Motor neuron (in vitro differentiated cells): ENCODE measurements at regions not wholly inside any gene's neighbourhood (a gene's known extent, or its start where the extent isn't known, plus 50 kb on each side); places are given as distances from the start of the nearest gene placed in this dataset.
A peak's percentile ranks its signal among the peaks of the same experiment; 100 is the strongest.

Source experiments
- ATAC-seq, 8 experiments: fragments of 200-7000 bp; cut with Tn5 transposase; replicated peaks in 6 of 8; 2 replicates each; pipeline ENCODE4 v1.8.0; 2021; ENCODE audit warnings: mild to moderate bottlenecking in 8 of 8, moderate library complexity in 8 of 8
- H3K27ac ChIP-seq, 2 donors: fragments of 250-450 bp; sonication (Bioruptor Pico); 2 replicates each; pipeline ENCODE4 v1.9.0; 2021; ENCODE audit warnings: antibody characterized with exemption in 2 of 2, mild to moderate bottlenecking in 2 of 2, moderate library complexity in 1 of 2
- H3K4me1 ChIP-seq, 2 donors: fragments of 250-450 bp; sonication (Bioruptor Pico); replicated peaks in 1 of 2; 2 replicates each; pipeline ENCODE4 v1.6.1; 2021; ENCODE audit warnings: antibody characterized with exemption in 2 of 2, mild to moderate bottlenecking in 2 of 2, moderate library complexity in 1 of 2
- H3K4me3 ChIP-seq, 5 donors: fragments of 250-450 bp; sonication (Bioruptor Pico); 2 replicates each; pipeline ENCODE4 v1.9.0; 2021; ENCODE audit warnings: antibody characterized with exemption in 5 of 5, mild to moderate bottlenecking in 5 of 5, moderate library complexity in 4 of 5
- WGBS, 10 experiments: fragments of 450-650 bp; shearing (Covaris generic); methylation state at CpG; one replicate each; pipeline ENCODE4 v1.0.0; 2022; 5-methylcytosine and 5-hydroxymethylcytosine counted together
- in situ Hi-C, 9 experiments: fragments of 400-800 bp; cut with MboI; loops; one replicate each; pipeline ENCODE4 v1.15.0; 2021; ENCODE audit warnings: low sequenced_read_pairs in 9 of 9, low pct_unique_long_range_greater_than_20kb in 2 of 9; ENCODE audit not compliant: unreplicated experiment in 9 of 9

DNA sequence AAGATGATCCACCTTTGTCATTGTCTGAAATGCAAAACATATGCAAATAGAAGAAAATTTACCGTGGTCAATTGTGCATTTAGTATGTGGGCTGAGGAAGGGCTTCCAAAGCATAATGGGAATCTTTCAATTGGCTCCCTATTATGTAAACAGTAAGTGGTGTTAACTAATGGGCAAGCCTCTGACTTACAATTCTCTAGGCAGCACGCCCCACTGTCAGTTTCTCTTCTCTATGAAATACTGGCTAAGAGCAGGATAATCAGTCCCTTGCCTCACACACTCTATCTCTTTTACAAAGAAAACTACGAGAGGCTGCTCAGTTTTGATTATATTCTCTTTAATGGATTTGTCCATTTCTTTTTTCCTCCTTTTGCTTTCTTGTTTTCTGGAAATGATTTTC is 1272.6 kb downstream of the PCDH19 start:
- Histone ChIP-seq H3K4me3 (no peak overlapping the region), H3K27ac (no peak overlapping the region), H3K4me1 (peaks cover 0 to 11% of the 10 kb centered on the region in 2 donors)
- WGBS, 10 experiments = 0 to 50% (median 10%) methylated on average over 1 to 3 of the region's 3 CpGs; no CpG with 5 or more reads in 2 of the 10 experiments
- in situ Hi-C loops = no loop called here
- peak in 5 of 8 experiments; percentile 62 to 72 (median 64) for ATAC-seq

DNA sequence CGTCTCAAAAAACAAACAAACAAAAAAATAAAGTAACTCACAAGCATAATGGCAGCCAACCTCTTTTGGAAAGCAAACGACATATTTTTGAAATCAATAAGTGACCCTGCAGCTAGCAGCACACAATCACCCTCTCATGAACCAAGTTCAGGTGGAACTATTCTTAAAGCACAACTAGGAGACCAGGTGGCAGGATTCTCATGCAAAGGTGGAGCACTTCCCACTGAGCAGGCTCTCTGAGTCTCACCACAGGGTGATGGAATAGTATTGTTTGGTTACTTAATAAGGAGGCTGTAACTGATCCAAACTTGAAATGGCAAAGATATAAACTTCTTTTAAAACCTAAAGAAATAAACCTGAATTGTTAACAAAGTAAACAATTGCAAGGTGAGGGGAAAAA is 1293.1 kb downstream of the PCDH19 start:
- in situ Hi-C loops = no loop called here
- WGBS, 10 experiments = 0 to 60% (median 29%) methylated on average over 1 to 2 of the region's 2 CpGs; no CpG with 5 or more reads in 6 of the 10 experiments
- no peaks in the 10 kb centered on the region for H3K4me1 ChIP-seq
- no peak overlapping the region for H3K27ac ChIP-seq
- no peak for ATAC-seq
- no peak overlapping the region for H3K4me3 ChIP-seq

- no peak for ATAC-seq
- WGBS, 10 experiments = 42 to 52% methylated on average over 2 to 4 of the region's 4 CpGs; no CpG with 5 or more reads in 8 of the 10 experiments
- Histone ChIP-seq H3K4me1 (no peaks in the 10 kb centered on the region), H3K4me3 (no peak overlapping the region), H3K27ac (no peak overlapping the region)
- in situ Hi-C loops = no loop called here
Observed at GRCh38 chrX:99095965-99096635, 1314.0 kb downstream of the PCDH19 start.

GRCh38 chrX:99091459-99091858 is 1318.6 kb downstream of the PCDH19 start:
- Histone ChIP-seq H3K27ac (no peak overlapping the region), H3K4me3 (no peak overlapping the region), H3K4me1 (no peaks in the 10 kb centered on the region)
- in situ Hi-C loops = no loop called here
- no peak for ATAC-seq
- WGBS, 10 experiments = 17 to 100% (median 90%) methylated on average over 1 of the region's 1 CpG; no CpG with 5 or more reads in 4 of the 10 experiments

- in situ Hi-C loops = no loop called here
- Histone ChIP-seq H3K4me3 (no peak overlapping the region), H3K27ac (no peak overlapping the region), H3K4me1 (no peaks in the 10 kb centered on the region)
- 37 to 80% (median 45%) methylated on average over 1 to 2 of the region's 4 CpGs; no CpG with 5 or more reads in 7 of the 10 experiments for WGBS, 10 experiments
- no peak for ATAC-seq
Observed at GRCh38 chrX:99078301-99078700, 1331.8 kb downstream of the PCDH19 start.

DNA sequence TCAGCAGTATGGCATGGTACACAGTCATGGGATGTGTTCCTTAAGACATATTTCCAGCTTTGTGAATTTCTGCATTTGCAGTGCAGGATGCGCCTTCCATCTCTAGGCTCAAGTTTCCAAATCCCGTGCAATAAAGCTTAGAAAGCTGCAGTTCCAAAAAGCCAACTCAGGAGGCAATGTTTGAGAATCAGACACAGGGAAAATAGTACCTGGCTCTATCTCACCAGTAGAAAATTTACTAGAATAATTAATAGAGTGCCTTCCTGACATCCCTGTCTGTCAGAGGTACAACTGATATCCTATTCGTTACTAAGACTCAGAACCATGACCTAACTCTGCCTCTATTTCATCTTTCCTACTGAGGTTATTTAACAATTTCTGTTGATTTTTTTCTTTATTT is 1333.0 kb downstream of the PCDH19 start:
- Histone ChIP-seq H3K27ac (no peak overlapping the region), H3K4me3 (no peak overlapping the region), H3K4me1 (no peaks in the 10 kb centered on the region)
- in situ Hi-C loops = no loop called here
- 0 to 100% (median 53%) methylated on average over 1 to 3 of the region's 3 CpGs; no CpG with 5 or more reads in 3 of the 10 experiments for WGBS, 10 experiments
- ATAC-seq = no peak

DNA sequence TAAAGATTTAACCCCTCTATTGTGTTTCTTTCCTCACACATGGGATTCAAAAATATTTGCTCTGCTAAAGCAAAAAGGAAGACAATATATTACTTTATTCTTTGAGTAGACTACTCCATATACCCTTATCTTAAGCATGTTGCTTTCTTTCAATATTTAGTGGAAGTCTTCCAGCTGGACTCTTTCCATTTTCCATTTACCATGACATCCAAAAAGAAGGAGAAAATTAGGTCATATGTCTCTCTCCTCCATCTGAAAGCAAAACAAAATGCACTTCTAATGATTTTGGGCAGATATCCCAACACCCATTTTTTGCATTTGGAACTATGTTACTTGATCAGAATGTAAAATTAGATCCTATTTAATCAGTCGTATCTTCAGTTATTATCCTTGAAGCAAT is 1336.5 kb downstream of the PCDH19 start:
- no peak for ATAC-seq
- Histone ChIP-seq H3K4me3 (no peak overlapping the region), H3K27ac (no peak overlapping the region), H3K4me1 (no peaks in the 10 kb centered on the region)
- 0 to 63% (median 0%) methylated on average over 1 of the region's 1 CpG; no CpG with 5 or more reads in 5 of the 10 experiments for WGBS, 10 experiments
- in situ Hi-C loops = no loop called here

- in situ Hi-C loops = no loop called here
- Histone ChIP-seq H3K4me1 (no peaks in the 10 kb centered on the region), H3K4me3 (no peak overlapping the region), H3K27ac (no peak overlapping the region)
- no peak for ATAC-seq
Observed at GRCh38 chrX:99051639-99052038, 1358.4 kb downstream of the PCDH19 start.

DNA sequence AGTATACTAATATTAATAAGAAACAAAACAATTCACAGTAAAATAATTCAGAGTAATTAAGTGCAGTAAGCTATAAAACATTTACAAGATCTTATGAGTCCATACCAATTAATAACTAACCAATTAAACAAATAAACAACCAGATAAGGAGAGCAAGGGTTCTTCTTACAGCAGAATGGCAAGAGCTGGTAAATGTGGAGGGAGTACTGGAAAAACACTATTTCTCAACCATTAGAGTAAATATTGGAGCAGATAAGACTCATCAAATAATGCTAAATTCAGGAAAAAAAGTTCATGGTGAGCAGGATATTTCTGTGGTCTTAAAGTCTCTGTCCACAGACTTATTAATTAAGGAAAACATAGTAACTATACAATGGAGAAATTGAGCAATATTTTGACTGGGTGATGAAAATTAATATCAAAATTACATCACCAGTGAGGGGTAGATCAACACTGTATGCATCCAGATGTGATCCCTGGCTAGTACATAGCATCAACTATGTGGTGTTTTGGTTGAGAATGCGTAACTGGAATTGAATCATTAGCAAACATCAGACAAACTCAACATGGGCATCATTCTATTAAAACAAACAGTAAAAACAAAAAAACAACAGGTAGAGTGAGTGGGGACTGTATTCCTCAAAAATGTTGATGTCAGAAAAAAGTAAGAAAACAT is 1376.7 kb downstream of the PCDH19 start:
- no peaks in the 10 kb centered on the region for H3K4me1 ChIP-seq
- no peak for ATAC-seq
- no peak overlapping the region for H3K27ac ChIP-seq
- H3K4me3 ChIP-seq = no peak overlapping the region
- WGBS, 10 experiments = 60 to 100% (median 63%) methylated on average over 1 of the region's 1 CpG; no CpG with 5 or more reads in 7 of the 10 experiments
- in situ Hi-C loops = no loop called here

DNA sequence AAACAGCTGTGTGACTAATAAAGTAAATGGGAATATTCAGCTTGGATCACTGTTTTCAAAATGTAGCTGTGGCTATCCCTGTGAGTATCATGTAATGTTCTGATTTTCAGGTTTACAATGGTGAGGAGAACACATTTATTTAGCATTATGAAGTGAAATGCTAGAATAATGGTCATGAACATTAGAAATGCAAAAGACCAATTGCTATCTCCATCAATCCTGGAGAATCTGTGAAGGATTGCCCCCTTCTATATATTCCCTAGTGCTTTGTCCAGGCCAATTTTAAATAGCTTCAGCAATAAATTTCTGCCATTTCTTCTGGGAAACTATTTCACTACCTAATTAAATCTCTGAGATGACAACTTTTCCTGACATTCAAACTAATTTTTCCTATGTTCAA is 1399.1 kb downstream of the PCDH19 start:
- in situ Hi-C loops = no loop called here
- ATAC-seq = peak in 3 of 8 experiments; percentile 56 to 69 (median 63)
- Histone ChIP-seq H3K4me3 (no peak overlapping the region), H3K27ac (no peak overlapping the region), H3K4me1 (no peaks in the 10 kb centered on the region)

GRCh38 chrX:99001286-99001685 is 1408.8 kb downstream of the PCDH19 start:
- no peak overlapping the region for H3K27ac ChIP-seq
- in situ Hi-C loops = no loop called here
- H3K4me3 ChIP-seq = no peak overlapping the region
- H3K4me1 ChIP-seq = no peaks in the 10 kb centered on the region
- no peak for ATAC-seq
- WGBS, 10 experiments = 0 to 17% methylated on average over 1 of the region's 1 CpG; no CpG with 5 or more reads in 8 of the 10 experiments

DNA sequence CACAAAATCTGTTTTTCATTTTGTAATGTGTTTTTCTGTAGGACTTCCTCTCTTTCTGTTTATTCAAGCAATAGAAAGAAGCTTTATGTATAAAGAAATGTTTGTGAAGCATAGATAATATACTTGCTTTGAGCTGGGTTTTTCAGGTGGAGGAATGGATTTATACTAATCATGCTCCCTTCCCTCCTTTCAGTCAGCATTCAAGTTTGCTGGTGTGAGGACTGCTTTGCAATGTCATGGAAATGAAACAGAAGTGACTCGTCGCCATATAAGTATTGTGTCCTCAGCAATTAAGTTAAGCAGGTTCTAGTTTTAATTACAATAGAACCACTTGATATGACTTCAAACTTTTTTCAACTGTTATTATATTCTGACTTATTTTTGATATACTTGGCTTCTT is 1447.1 kb downstream of the PCDH19 start:
- no peak for ATAC-seq
- in situ Hi-C loops = no loop called here
- no peak overlapping the region for H3K27ac ChIP-seq
- H3K4me1 ChIP-seq = no peaks in the 10 kb centered on the region
- H3K4me3 ChIP-seq = no peak overlapping the region
- WGBS, 10 experiments = 18 to 50% (median 36%) methylated on average over 1 to 2 of the region's 2 CpGs; no CpG with 5 or more reads in 5 of the 10 experiments

DNA sequence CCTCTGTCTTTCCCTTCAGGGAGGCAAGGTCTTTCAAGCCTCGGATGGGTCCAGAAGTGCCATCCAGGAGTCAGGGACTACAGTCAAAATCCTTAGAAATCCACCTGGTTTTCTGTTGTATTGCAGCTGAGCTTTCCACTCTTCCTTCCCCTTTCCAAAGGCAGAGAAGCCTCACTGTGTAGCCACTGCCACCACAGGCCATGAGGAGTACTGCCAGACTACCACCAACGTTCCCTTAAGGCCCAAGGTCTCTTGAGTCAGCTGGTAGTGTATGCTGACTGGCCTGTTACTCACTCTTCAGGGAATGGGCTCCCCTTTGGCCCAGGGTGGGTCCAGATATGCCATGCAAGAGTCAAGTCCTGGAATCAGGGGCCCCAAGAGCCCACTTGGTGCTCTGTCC is 1454.1 kb downstream of the PCDH19 start:
- in situ Hi-C loops = no loop called here
- H3K27ac ChIP-seq = no peak overlapping the region
- no peaks in the 10 kb centered on the region for H3K4me1 ChIP-seq
- no peak for ATAC-seq
- 38 to 83% methylated on average over 1 to 2 of the region's 2 CpGs; no CpG with 5 or more reads in 8 of the 10 experiments for WGBS, 10 experiments
- H3K4me3 ChIP-seq = no peak overlapping the region

DNA sequence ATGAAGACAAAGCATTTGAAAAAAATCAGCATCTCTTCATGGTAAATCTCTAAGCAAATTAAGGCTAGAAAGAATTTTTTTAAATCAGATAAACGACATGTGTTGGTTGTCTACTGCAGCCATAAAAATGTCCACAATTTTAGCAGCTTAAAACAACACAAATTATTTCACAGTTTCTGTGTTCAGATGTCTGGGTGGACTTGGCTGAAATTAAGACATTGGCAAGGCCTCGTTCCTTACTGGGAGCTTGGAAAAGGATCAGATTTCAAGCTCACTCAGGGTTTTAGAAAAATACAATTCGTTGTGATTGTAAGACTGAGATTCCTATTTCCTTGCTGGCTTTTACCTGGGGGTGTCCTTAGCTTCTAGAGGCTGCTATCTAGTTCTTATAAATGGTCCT is 1470.6 kb downstream of the PCDH19 start:
- Histone ChIP-seq H3K27ac (no peak overlapping the region), H3K4me3 (no peak overlapping the region), H3K4me1 (no peaks in the 10 kb centered on the region)
- 7 to 83% (median 61%) methylated on average over 1 to 3 of the region's 3 CpGs; no CpG with 5 or more reads in 5 of the 10 experiments for WGBS, 10 experiments
- in situ Hi-C loops = no loop called here
- ATAC-seq = no peak
